IPS-20b (cell line): ENCODE measurements at regions not wholly inside any gene's neighbourhood (a gene's known extent, or its start where the extent isn't known, plus 50 kb on each side); places are given as distances from the start of the nearest gene placed in this dataset.

Experiments used
- H3K27ac ChIP-seq: one replicate; pipeline ENCODE4 v1.5.1; 2013; ENCODE audit warnings: low read length
- H3K27me3 ChIP-seq: 2 replicates; pipeline ENCODE4 v1.6.1; 2013; ENCODE audit warnings: mild to moderate bottlenecking, low read length, inconsistent platforms; ENCODE audit not compliant: insufficient read depth
- H3K36me3 ChIP-seq: 2 replicates; pipeline ENCODE4 v1.6.1; 2013; ENCODE audit warnings: low read depth, mild to moderate bottlenecking, inconsistent platforms, low read length, moderate library complexity; ENCODE audit not compliant: insufficient read depth
- H3K4me1 ChIP-seq: 2 replicates; pipeline ENCODE4 v1.6.1; 2013; ENCODE audit warnings: mild to moderate bottlenecking, control low read depth, inconsistent platforms, low read length, moderate library complexity; ENCODE audit not compliant: insufficient read depth
- H3K4me3 ChIP-seq: 2 replicates; pipeline ENCODE4 v1.5.1; 2013; ENCODE audit warnings: mild to moderate bottlenecking, low read length, inconsistent platforms
- H3K9ac ChIP-seq: 2 replicates; pipeline ENCODE4 v1.6.1; 2013; ENCODE audit warnings: low read depth, mild to moderate bottlenecking, inconsistent platforms, low read length, moderate library complexity
- H3K9me3 ChIP-seq: 2 replicates; pipeline ENCODE4 v1.6.1; 2013; ENCODE audit warnings: mild to moderate bottlenecking, low read depth, low read length, inconsistent platforms; ENCODE audit not compliant: insufficient read depth

- no peak overlapping the region for H3K27ac ChIP-seq
These were observed 62.0 kb upstream of the STEAP4 start for GRCh38 chr7:88368686-88369085.

GRCh38 chr7:88366845-88367244 lies 60.2 kb upstream of the STEAP4 start:
- H3K9me3 ChIP-seq = no peaks in the 10 kb centered on the region
- H3K9ac ChIP-seq = no peak overlapping the region
- H3K36me3 ChIP-seq = no peaks in the 10 kb centered on the region
- peaks cover 3% of the 10 kb centered on the region; the same call in 1 of the 2 replicates for H3K4me1 ChIP-seq
- no peak overlapping the region for H3K4me3 ChIP-seq
- no peaks in the 10 kb centered on the region for H3K27me3 ChIP-seq
- no peak overlapping the region for H3K27ac ChIP-seq

More at GRCh38 chr7:88368686-88369085, 62.0 kb upstream of the STEAP4 start:
- no peak overlapping the region for H3K4me3 ChIP-seq
- no peak overlapping the region for H3K9ac ChIP-seq
- no peaks in the 10 kb centered on the region for H3K9me3 ChIP-seq
- H3K4me1 ChIP-seq = peaks cover 3% of the 10 kb centered on the region; the same call in 1 of the 2 replicates
- H3K36me3 ChIP-seq = no peaks in the 10 kb centered on the region
- no peaks in the 10 kb centered on the region for H3K27me3 ChIP-seq

- H3K9ac ChIP-seq = no peak overlapping the region
- no peaks in the 10 kb centered on the region for H3K9me3 ChIP-seq
- H3K27me3 ChIP-seq = no peaks in the 10 kb centered on the region
- no peak overlapping the region for H3K27ac ChIP-seq
- H3K36me3 ChIP-seq = no peaks in the 10 kb centered on the region
- no peak overlapping the region for H3K4me3 ChIP-seq
- H3K4me1 ChIP-seq = peaks cover 3% of the 10 kb centered on the region; the same call in 1 of the 2 replicates
These were observed 57.2 kb upstream of the STEAP4 start for GRCh38 chr7:88363869-88364268.

GRCh38 chr7:88363249-88363648 lies 56.6 kb upstream of the STEAP4 start:
- Histone ChIP-seq H3K4me1 (peaks cover 3% of the 10 kb centered on the region; the same call in 1 of the 2 replicates), H3K36me3 (no peaks in the 10 kb centered on the region), H3K9me3 (no peaks in the 10 kb centered on the region), H3K27me3 (no peaks in the 10 kb centered on the region), H3K4me3 (no peak overlapping the region), H3K27ac (no peak overlapping the region), H3K9ac (no peak overlapping the region)

GRCh38 chr7:88361357-88361756 lies 54.7 kb upstream of the STEAP4 start:
- Histone ChIP-seq H3K36me3 (no peaks in the 10 kb centered on the region), H3K27ac (no peak overlapping the region), H3K4me1 (peaks cover 3% of the 10 kb centered on the region; the same call in 1 of the 2 replicates), H3K27me3 (no peaks in the 10 kb centered on the region), H3K9ac (no peak overlapping the region), H3K4me3 (no peak overlapping the region), H3K9me3 (no peaks in the 10 kb centered on the region)

GRCh38 chr7:88358881-88359280 lies 52.2 kb upstream of the STEAP4 start:
- no peak overlapping the region for H3K9ac ChIP-seq
- no peak overlapping the region for H3K27ac ChIP-seq
- no peak overlapping the region for H3K4me3 ChIP-seq
- no peaks in the 10 kb centered on the region for H3K4me1 ChIP-seq
- no peaks in the 10 kb centered on the region for H3K27me3 ChIP-seq
- H3K36me3 ChIP-seq = no peaks in the 10 kb centered on the region
- H3K9me3 ChIP-seq = no peaks in the 10 kb centered on the region

- Histone ChIP-seq H3K4me3 (no peak overlapping the region), H3K36me3 (no peaks in the 10 kb centered on the region), H3K9me3 (no peaks in the 10 kb centered on the region), H3K9ac (no peak overlapping the region), H3K4me1 (no peaks in the 10 kb centered on the region), H3K27ac (no peak overlapping the region), H3K27me3 (no peaks in the 10 kb centered on the region)
These were observed 51.8 kb upstream of the STEAP4 start for GRCh38 chr7:88358526-88358838.

- Histone ChIP-seq H3K9ac (no peak overlapping the region), H3K27ac (no peak overlapping the region), H3K27me3 (no peaks in the 10 kb centered on the region), H3K4me3 (no peak overlapping the region), H3K36me3 (no peaks in the 10 kb centered on the region), H3K9me3 (no peaks in the 10 kb centered on the region), H3K4me1 (no peaks in the 10 kb centered on the region)
These were observed 51.3 kb upstream of the STEAP4 start for GRCh38 chr7:88357781-88358525.

- Histone ChIP-seq H3K4me3 (no peak overlapping the region), H3K27me3 (no peaks in the 10 kb centered on the region), H3K4me1 (no peaks in the 10 kb centered on the region), H3K36me3 (no peaks in the 10 kb centered on the region), H3K9ac (no peak overlapping the region), H3K9me3 (no peaks in the 10 kb centered on the region), H3K27ac (no peak overlapping the region)
These were observed 50.6 kb upstream of the STEAP4 start for GRCh38 chr7:88357294-88357693.
